BE2C (cell line): ENCODE measurements at regions not wholly inside any gene's neighbourhood (a gene's known extent, or its start where the extent isn't known, plus 50 kb on each side); places are given as distances from the start of the nearest gene placed in this dataset.

Experiments used
- DNase-seq: peaks from one replicate; pipeline ENCODE4 v3.0.0-alpha.2; 2020
- H3K27me3 ChIP-seq: fragments of 250-450 bp; sonication (Bioruptor Pico); 2 replicates; pipeline ENCODE4 v1.5.1; 2020; ENCODE audit warnings: mild to moderate bottlenecking
- H3K36me3 ChIP-seq: fragments of 250-450 bp; sonication (Bioruptor Pico); 2 replicates; pipeline ENCODE4 v1.5.1; 2020; ENCODE audit warnings: mild to moderate bottlenecking
- H3K4me1 ChIP-seq: fragments of 250-450 bp; sonication (Bioruptor Pico); 2 replicates; pipeline ENCODE4 v1.5.1; 2020
- H3K4me3 ChIP-seq: 2 replicates; pipeline ENCODE4 v1.5.1; 2011; ENCODE audit warnings: low read depth, low read length
- H3K9me3 ChIP-seq: fragments of 250-450 bp; sonication (Bioruptor Pico); 2 replicates; pipeline ENCODE4 v1.5.1; 2020
- CTCF ChIP-seq: IDR thresholded peaks from 2 replicates; pipeline ENCODE4 v1.5.1; 2012; ENCODE audit warnings: mild to moderate bottlenecking, low read depth, low read length

DNA sequence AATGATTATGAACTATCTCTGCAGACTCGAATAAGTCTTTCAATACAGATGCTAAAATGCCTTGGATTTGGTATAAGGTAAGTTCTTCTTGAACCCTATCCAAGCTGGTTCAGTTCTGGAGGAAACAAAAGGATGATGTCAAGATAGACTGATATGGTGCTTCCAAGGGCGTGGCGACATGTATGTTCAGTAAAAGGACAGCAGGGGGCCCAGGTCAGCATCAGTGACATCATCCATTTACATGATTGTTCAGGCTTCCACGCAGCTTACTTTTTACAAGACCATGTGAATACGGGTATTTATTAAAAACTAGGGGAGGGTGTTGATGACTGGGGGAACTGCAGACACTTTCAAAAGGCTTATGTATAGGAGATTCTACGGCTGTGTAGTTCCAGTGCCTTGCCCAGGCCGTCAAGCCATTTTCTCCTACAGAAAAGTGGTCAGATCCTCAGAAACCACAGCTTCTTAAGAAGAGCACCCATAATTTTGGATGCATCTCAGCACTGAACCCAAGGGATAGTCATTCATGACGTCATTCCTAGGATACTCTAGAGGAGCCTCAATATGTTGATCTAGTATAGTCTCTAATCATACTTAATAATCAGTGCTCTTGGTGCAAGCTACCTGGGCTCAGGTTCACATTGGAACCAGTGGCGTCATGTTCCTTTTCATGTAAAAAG is 527.7 kb downstream of the FUT8 start:
- H3K9me3 ChIP-seq = no peaks in the 10 kb centered on the region
- H3K27me3 ChIP-seq = no peaks in the 10 kb centered on the region
- no peaks in the 10 kb centered on the region for H3K36me3 ChIP-seq
- peak; percentile 61 for TF ChIP-seq CTCF
- peak; percentile 53 for DNase-seq
- H3K4me1 ChIP-seq = no peaks in the 10 kb centered on the region
- no peak overlapping the region for H3K4me3 ChIP-seq

GRCh38 chr14:65941091-65941490 is 528.6 kb downstream of the FUT8 start:
- no peaks in the 10 kb centered on the region for H3K4me1 ChIP-seq
- no peak for DNase-seq
- no peak overlapping the region for H3K4me3 ChIP-seq
- H3K36me3 ChIP-seq = no peaks in the 10 kb centered on the region
- no peaks in the 10 kb centered on the region for H3K27me3 ChIP-seq
- H3K9me3 ChIP-seq = no peaks in the 10 kb centered on the region
- TF ChIP-seq CTCF = no peak

- Histone ChIP-seq H3K4me3 (no peak overlapping the region), H3K36me3 (no peaks in the 10 kb centered on the region), H3K27me3 (0 out of 2 replicates have a peak, but pooled peaks cover under 1% of the 10 kb centered on the region), H3K4me1 (no peaks in the 10 kb centered on the region), H3K9me3 (no peaks in the 10 kb centered on the region)
- no peak for DNase-seq
- no peak for TF ChIP-seq CTCF
Observed at GRCh38 chr14:65943150-65943549, 530.6 kb downstream of the FUT8 start.

GRCh38 chr14:65943916-65944410 is 531.4 kb downstream of the FUT8 start:
- Histone ChIP-seq H3K4me3 (no peak overlapping the region), H3K9me3 (no peaks in the 10 kb centered on the region), H3K36me3 (no peaks in the 10 kb centered on the region), H3K27me3 (peaks cover 9% of the 10 kb centered on the region), H3K4me1 (no peaks in the 10 kb centered on the region)
- no peak for DNase-seq
- TF ChIP-seq CTCF = no peak

DNA sequence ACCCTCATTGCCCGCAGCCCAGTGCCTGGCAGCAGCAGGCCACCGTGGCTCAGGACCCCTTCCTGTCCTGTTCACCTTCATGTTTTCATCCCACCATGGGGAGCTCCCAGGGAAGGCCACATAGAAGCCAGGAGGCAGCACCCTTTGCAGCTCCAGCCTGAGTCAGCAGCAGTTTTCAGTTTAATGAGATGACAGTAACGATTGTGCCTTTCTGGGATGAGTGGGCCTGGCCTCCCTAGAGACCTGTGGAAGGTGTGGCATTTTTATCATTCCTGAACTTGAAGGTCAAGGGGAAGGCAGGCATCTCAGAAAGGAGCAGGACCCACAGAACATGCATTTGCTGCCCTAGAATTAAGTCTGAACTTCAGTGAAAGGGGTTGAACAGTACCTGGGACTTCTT is 532.8 kb downstream of the FUT8 start:
- no peak for DNase-seq
- TF ChIP-seq CTCF = no peak

GRCh38 chr14:65946494-65946893 is 534.0 kb downstream of the FUT8 start:
- Histone ChIP-seq H3K27me3 (peaks cover 24% of the 10 kb centered on the region), H3K4me3 (no peak overlapping the region), H3K4me1 (no peaks in the 10 kb centered on the region), H3K9me3 (no peaks in the 10 kb centered on the region), H3K36me3 (no peaks in the 10 kb centered on the region)
- no peak for TF ChIP-seq CTCF
- DNase-seq = no peak

More for the DNA sequence above, 532.8 kb downstream of the FUT8 start:
- H3K4me3 ChIP-seq = no peak overlapping the region
- no peaks in the 10 kb centered on the region for H3K9me3 ChIP-seq
- no peaks in the 10 kb centered on the region for H3K36me3 ChIP-seq
- peaks cover 22% of the 10 kb centered on the region for H3K27me3 ChIP-seq
- no peaks in the 10 kb centered on the region for H3K4me1 ChIP-seq
